GM21390 (cell line): ENCODE measurements at regions not wholly inside any gene's neighbourhood (a gene's known extent, or its start where the extent isn't known, plus 50 kb on each side); places are given as distances from the start of the nearest gene placed in this dataset.

ENCODE experiments used
- ATAC-seq: cut with Tn5 transposase; IDR thresholded peaks from one replicate; pipeline ENCODE4 v1.9.1; 2021; ENCODE audit not compliant: unreplicated experiment

DNA sequence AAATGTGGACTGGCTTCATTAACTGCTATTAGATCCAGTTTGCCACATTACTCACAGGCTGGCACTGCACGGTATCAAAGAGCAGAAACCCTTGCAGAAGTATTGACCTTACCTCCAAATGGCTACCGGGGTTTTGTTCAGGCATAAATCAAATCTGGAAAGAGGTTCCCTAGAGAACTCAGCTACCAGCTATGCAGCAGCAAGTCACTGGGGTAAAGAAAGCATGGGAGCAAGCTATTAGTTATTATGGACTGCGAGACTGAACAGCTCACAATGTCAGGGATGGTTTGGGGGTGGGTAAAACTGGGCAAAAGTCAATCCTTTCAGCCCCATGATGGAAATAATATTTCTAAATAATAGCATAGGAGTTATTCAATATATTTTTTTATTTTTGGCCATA lies 128.1 kb downstream of the FANCF start:
- no peak for ATAC-seq

- ATAC-seq = no peak
Measured at GRCh38 chr11:22491555-22492225, 133.9 kb downstream of the FANCF start.

DNA sequence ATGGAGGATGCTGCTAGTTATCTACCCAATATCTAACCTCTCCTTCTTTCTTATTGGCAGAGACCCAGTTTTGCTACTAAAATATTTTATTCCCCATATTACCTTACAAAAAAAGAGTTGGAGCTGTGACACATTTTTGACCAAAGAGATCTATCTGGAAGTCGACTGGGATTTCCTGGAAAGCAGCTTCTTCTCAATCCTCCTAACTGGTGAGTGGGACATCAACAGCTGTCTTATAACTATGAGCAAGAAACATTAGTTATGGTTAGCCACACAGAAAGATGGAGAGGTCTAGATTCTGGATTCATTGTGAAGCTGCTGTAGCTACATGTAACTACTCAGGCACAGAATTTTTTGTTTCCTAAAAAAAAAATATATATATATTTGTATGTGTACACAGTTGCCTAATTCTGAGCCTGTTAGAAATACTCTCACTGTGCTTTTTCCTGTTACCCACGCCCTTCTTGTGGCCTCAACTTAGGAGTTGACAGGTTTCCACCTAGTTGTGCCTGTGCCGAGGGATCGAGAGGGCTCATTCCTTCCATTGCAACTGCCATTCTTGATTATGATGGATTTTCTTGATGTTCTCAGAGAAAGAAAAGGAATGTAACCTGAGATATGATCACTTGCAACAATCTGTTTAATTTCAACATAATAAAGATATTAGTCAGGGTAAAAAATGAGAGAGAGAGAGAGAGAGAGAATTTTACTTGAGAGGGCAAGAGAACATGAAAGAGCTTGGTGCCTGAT lies 142.0 kb downstream of the SLC17A6 start:
- ATAC-seq = no peak

- no peak for ATAC-seq
Measured at GRCh38 chr11:22479208-22479607, 141.0 kb downstream of the SLC17A6 start.

GRCh38 chr11:22478169-22478568 lies 140.0 kb downstream of the SLC17A6 start:
- ATAC-seq = no peak

DNA sequence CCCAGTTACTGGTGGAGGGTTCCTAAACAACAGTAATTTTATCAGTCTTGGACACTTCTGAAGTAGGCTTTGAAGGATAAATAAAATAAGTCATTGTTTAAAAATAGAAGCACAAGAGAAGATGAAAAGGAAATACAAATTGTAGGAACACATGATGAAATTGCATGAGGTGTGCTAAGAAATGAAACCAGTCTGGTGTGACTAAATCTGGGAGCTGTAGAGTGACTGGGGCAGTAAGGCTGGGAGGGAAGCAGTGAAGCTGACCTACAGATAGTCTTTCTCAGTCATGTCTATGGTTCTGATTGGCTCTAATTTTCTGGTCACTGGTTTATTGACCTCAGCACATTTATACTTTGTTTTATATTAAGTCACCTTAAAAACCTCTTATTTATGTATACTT lies 139.1 kb downstream of the SLC17A6 start:
- ATAC-seq = no peak

- no peak for ATAC-seq
Measured at GRCh38 chr11:22476589-22476988, 138.4 kb downstream of the SLC17A6 start.

- no peak for ATAC-seq
Measured at GRCh38 chr11:22474616-22475015, 136.4 kb downstream of the SLC17A6 start.

DNA sequence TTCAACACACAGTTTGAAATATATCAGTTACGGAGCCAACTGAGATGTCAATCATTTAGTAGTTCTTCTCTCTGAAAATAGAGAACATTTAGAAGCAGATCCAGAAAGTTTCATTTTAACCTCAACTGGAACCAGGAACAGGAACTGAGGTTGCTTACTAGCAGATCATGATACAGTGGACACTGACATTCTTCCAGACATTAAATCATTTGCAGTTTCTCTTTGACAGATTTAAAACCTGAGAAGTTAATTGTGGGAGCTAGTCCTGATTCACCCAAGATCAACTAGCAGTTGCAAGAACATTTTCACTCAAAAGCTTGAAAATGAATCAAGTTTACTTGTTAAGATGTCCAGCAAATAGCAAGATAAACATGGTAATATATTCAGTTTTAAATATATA lies 135.4 kb downstream of the SLC17A6 start:
- no peak for ATAC-seq

GRCh38 chr11:22472306-22472705 lies 134.1 kb downstream of the SLC17A6 start:
- ATAC-seq = no peak

DNA sequence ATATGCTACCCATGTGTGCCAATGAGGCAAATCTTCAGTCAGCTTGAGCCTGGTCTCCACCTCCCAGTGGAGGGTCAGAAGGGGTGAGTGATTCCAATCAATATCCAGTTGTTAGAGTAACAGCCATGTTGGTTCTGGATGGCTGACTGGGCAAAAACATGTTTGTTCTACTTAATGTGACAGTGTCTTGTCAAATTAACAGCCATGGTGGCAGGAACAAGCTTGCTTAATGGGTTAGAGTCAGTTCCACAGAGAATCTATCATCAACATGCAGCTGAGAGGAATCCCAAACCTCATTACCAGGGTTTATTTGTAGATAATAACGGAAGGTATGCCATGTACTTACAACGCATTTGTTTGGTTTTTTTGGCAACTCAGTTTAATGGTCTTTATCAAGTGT lies 133.2 kb downstream of the SLC17A6 start:
- ATAC-seq = no peak

DNA sequence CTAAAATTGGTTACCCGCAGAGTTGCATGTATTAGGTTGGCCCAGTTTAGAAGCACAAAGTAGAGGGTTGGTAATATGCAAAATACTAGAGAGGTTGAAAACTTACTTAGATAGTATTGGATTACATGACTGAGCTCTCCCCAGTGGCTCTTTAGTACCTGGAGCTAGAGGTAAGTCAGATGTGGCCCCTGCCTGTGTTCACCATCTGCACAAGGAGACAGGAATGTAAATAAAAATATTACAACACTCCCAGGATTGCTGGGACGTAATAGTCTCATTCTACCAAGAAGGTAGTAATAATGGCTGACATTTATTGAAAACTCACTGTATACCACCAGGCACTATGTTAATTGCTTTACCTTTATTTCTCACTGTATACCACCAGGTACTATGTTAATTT lies 129.6 kb downstream of the SLC17A6 start:
- ATAC-seq = no peak

- ATAC-seq = no peak
Measured at GRCh38 chr11:22467248-22467647, 129.1 kb downstream of the SLC17A6 start.

DNA sequence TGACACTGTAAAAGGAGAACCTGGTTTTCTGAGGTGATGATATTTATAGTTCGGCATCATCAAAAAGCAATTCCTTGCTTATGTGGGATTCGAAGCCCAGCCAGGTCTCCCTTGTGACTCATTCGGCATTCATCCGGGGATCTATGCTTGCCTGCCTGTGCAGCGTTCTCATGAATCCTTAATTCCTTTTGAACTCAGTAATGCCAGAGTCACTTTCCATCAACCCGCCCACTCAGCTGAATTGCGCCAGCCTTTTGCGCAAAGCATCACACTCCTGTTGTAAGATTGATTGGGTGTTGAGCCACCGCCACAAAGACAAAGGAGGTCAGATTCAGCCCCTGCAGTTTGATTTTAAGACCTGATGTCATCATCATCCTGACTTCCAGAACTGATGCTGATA lies 128.6 kb downstream of the SLC17A6 start:
- no peak for ATAC-seq

DNA sequence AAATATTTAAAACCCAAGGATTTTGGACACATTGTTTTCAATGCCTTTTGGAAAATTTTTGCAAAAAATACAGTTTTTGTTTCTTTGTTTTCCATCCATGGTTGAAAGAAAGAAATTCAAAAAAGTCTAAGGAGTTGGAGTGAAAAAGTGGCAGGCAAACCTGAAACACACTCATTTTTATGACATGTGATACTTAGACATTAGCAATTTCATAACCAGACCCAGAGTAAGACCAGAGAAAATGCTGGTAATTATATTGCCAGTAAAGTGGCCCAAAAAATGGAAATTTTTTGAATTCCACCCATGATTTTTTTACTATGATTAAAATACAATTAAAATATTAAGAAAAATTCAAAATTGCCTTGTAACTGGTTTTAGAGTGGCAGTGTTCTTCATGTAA lies 128.2 kb downstream of the SLC17A6 start:
- ATAC-seq = no peak

GRCh38 chr11:22465620-22466019 lies 127.4 kb downstream of the SLC17A6 start:
- no peak for ATAC-seq

DNA sequence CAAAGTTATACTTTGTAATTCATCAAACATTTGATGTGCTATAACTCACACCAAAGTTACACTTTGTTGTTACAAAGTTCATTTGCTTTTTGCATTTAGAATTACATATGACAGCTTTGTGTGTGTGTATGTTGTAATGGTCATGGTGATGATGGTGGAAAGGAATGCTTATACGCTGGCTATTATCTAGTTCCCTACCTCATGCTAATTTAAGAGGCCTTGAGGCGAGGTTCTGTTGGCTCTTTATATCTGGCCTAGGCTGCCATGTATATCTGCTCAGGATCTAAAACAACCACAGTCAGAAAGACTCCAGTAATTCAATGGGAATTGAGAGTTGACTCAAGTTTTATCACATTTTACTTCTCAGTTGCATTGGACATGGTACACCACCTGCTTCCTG lies 123.4 kb downstream of the SLC17A6 start:
- ATAC-seq = no peak

GRCh38 chr11:22460181-22460580 lies 122.0 kb downstream of the SLC17A6 start:
- no peak for ATAC-seq

GRCh38 chr11:22459048-22459447 lies 120.9 kb downstream of the SLC17A6 start:
- no peak for ATAC-seq

GRCh38 chr11:22458161-22458560 lies 120.0 kb downstream of the SLC17A6 start:
- ATAC-seq = no peak

DNA sequence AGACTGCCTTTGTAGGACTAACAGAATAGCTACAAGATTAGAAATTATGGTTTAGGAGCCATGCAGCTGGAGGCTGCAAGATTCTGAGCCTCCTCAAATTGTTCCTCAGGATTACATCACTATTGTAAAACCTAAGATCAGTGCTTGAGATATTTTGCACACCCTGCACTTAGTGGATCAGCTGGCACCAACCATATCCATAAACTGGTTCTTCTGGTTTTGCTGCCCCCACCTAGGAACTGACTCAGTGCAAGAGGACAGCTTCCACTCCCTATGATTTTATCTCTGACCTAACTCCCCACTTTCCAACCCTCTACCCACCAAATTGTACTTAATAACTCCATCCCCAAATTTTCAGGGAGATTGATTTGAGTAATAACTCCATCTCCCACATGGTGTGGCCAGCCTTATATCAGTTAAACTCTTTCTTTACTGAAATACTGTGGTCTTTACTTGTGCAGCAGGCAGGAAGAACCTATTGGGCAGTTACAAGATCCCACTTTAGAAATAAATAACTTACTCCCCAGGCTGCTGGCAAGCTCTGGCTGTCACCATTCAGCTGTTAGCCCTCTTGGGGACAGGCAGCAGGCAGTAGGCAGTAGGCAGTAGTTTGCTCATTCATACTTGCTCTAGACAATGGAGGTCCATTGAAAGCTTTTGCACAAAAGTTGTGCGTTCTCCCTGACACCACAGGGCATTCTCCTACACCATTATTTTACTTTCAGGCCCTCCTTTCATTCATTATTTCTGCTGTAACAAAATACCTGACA lies 119.0 kb downstream of the SLC17A6 start:
- no peak for ATAC-seq
